Smooth muscle cell (in vitro differentiated cells): ENCODE measurements at regions not wholly inside any gene's neighbourhood (a gene's known extent, or its start where the extent isn't known, plus 50 kb on each side); places are given as distances from the start of the nearest gene placed in this dataset.

Source experiments
- DNase-seq: peaks from one replicate; lab custom pipeline; 2025; ENCODE audit not compliant: unreplicated experiment; lab: John Stamatoyannopoulos, UW
- H2AFZ ChIP-seq: fragments of 200-600 bp; sonication (generic); 2 replicates; pipeline ENCODE4 v1.6.0; 2016; ENCODE audit warnings: antibody characterized with exemption, low read depth, mild to moderate bottlenecking
- H3F3A ChIP-seq: fragments of 200-600 bp; sonication (generic); 2 replicates; pipeline ENCODE4 v1.6.0; 2017; ENCODE audit warnings: antibody characterized with exemption, low read depth
- H3K27ac ChIP-seq: fragments of 200-600 bp; sonication (generic); 2 replicates; pipeline ENCODE4 v1.5.1; 2016; ENCODE audit warnings: low read depth, mild to moderate bottlenecking
- H3K27me3 ChIP-seq: fragments of 200-600 bp; sonication (generic); 2 replicates; pipeline ENCODE4 v1.6.1; 2016; ENCODE audit warnings: low read depth, mild to moderate bottlenecking
- H3K36me3 ChIP-seq: fragments of 200-600 bp; sonication (generic); 2 replicates; pipeline ENCODE4 v1.5.1; 2016; ENCODE audit warnings: low read depth
- H3K4me1 ChIP-seq: fragments of 200-600 bp; sonication (generic); 2 replicates; pipeline ENCODE4 v1.5.1; 2016; ENCODE audit warnings: low read depth
- H3K4me2 ChIP-seq: fragments of 200-600 bp; sonication (generic); 2 replicates; pipeline ENCODE4 v1.6.0; 2016; ENCODE audit warnings: mild to moderate bottlenecking
- H3K4me3 ChIP-seq: fragments of 200-600 bp; sonication (generic); 2 replicates; pipeline ENCODE4 v1.5.1; 2016; ENCODE audit warnings: mild to moderate bottlenecking
- H3K79me2 ChIP-seq: fragments of 200-600 bp; sonication (generic); 2 replicates; pipeline ENCODE4 v1.6.0; 2016; ENCODE audit warnings: low read depth, mild to moderate bottlenecking
- H3K9ac ChIP-seq: fragments of 200-600 bp; sonication (generic); 2 replicates; pipeline ENCODE4 v1.6.0; 2016; ENCODE audit warnings: low read depth
- H3K9me3 ChIP-seq: fragments of 200-600 bp; sonication (generic); replicated peaks from 2 replicates; pipeline ENCODE4 v1.5.1; 2016; ENCODE audit warnings: low read depth
- H4K20me1 ChIP-seq: fragments of 200-600 bp; sonication (generic); 2 replicates; pipeline ENCODE4 v1.6.0; 2016; ENCODE audit warnings: low read depth
- CTCF ChIP-seq: fragments of 200-600 bp; sonication (generic); IDR thresholded peaks from 2 replicates; pipeline ENCODE4 v1.5.1; 2017; ENCODE audit warnings: borderline replicate concordance, mild to moderate bottlenecking, antibody characterized with exemption; ENCODE audit not compliant: insufficient read depth, poor library complexity, severe bottlenecking
- WGBS: methylation state at CpG from one replicate; pipeline ENCODE4 v1.1.7; 2016; ENCODE audit warnings: low lambda C conversion rate; 5-methylcytosine and 5-hydroxymethylcytosine counted together

- no peak overlapping the region for H2AFZ ChIP-seq
- H3K4me1 ChIP-seq: peaks cover 10% of the 10 kb centered on the region
- peak overlapping the region; percentile 50 for H3K4me2 ChIP-seq
- peak overlapping the region; percentile 32 for H3K27ac ChIP-seq
- no peaks in the 10 kb centered on the region for H3K9me3 ChIP-seq
- no peak for TF ChIP-seq CTCF
- no peak for DNase-seq
- H3K9ac ChIP-seq: no peak overlapping the region
- 27% methylated on average over 3 of the region's 3 CpGs for WGBS
- H3F3A ChIP-seq: peaks cover 5% of the 10 kb centered on the region
- H3K4me3 ChIP-seq: no peak overlapping the region
- no peaks in the 10 kb centered on the region for H4K20me1 ChIP-seq
- H3K79me2 ChIP-seq: no peaks in the 10 kb centered on the region
- H3K36me3 ChIP-seq: no peaks in the 10 kb centered on the region
- no peaks in the 10 kb centered on the region for H3K27me3 ChIP-seq
Measured at GRCh38 chr4:56220261-56220660, 167.0 kb downstream of the AASDH start.

GRCh38 chr4:56219447-56219846 lies 167.8 kb downstream of the AASDH start:
- H3K4me3 ChIP-seq: no peak overlapping the region
- H3F3A ChIP-seq: peaks cover 5% of the 10 kb centered on the region
- DNase-seq: no peak
- no peak for TF ChIP-seq CTCF
- WGBS: 96% methylated on average over 3 of the region's 3 CpGs
- H3K27ac ChIP-seq: no peak overlapping the region
- H2AFZ ChIP-seq: no peak overlapping the region
- no peak overlapping the region for H3K4me2 ChIP-seq
- H4K20me1 ChIP-seq: no peaks in the 10 kb centered on the region
- no peaks in the 10 kb centered on the region for H3K27me3 ChIP-seq
- H3K4me1 ChIP-seq: peaks cover 10% of the 10 kb centered on the region
- no peaks in the 10 kb centered on the region for H3K9me3 ChIP-seq
- H3K79me2 ChIP-seq: no peaks in the 10 kb centered on the region
- no peaks in the 10 kb centered on the region for H3K36me3 ChIP-seq
- no peak overlapping the region for H3K9ac ChIP-seq

- Histone ChIP-seq H3K79me2 (no peaks in the 10 kb centered on the region), H3K36me3 (no peaks in the 10 kb centered on the region), H3K4me1 (peaks cover 10% of the 10 kb centered on the region), H3K9ac (no peak overlapping the region), H3K4me3 (no peak overlapping the region), H2AFZ (no peak overlapping the region), H3F3A (peaks cover 5% of the 10 kb centered on the region), H3K27me3 (no peaks in the 10 kb centered on the region), H3K9me3 (no peaks in the 10 kb centered on the region), H3K4me2 (no peak overlapping the region), H4K20me1 (no peaks in the 10 kb centered on the region), H3K27ac (no peak overlapping the region)
- TF ChIP-seq CTCF: no peak
- DNase-seq: no peak
- 90% methylated on average over 1 of the region's 2 CpGs for WGBS
Measured at GRCh38 chr4:56218230-56218895, 168.9 kb downstream of the AASDH start.

GRCh38 chr4:56217343-56217890 lies 169.9 kb downstream of the AASDH start:
- 27% methylated on average over 3 of the region's 3 CpGs for WGBS
- H3K9ac ChIP-seq: no peak overlapping the region
- DNase-seq: no peak
- H3K4me3 ChIP-seq: no peak overlapping the region
- H3K4me2 ChIP-seq: no peak overlapping the region
- no peaks in the 10 kb centered on the region for H4K20me1 ChIP-seq
- H3K27me3 ChIP-seq: no peaks in the 10 kb centered on the region
- H3K36me3 ChIP-seq: no peaks in the 10 kb centered on the region
- no peaks in the 10 kb centered on the region for H3K9me3 ChIP-seq
- no peak for TF ChIP-seq CTCF
- peaks cover 10% of the 10 kb centered on the region for H3K4me1 ChIP-seq
- H3F3A ChIP-seq: peaks cover 5% of the 10 kb centered on the region
- H3K27ac ChIP-seq: no peak overlapping the region
- H3K79me2 ChIP-seq: no peaks in the 10 kb centered on the region
- no peak overlapping the region for H2AFZ ChIP-seq
